Endothelial cell of hepatic sinusoid (primary cell): ENCODE measurements at regions not wholly inside any gene's neighbourhood (a gene's known extent, or its start where the extent isn't known, plus 50 kb on each side); places are given as distances from the start of the nearest gene placed in this dataset.

Source experiments
- in situ Hi-C: cut with HindIII; loops from 2 replicates; pipeline ENCODE4 v1.10.0; 2017; ENCODE audit warnings: low sequenced_read_pairs

DNA sequence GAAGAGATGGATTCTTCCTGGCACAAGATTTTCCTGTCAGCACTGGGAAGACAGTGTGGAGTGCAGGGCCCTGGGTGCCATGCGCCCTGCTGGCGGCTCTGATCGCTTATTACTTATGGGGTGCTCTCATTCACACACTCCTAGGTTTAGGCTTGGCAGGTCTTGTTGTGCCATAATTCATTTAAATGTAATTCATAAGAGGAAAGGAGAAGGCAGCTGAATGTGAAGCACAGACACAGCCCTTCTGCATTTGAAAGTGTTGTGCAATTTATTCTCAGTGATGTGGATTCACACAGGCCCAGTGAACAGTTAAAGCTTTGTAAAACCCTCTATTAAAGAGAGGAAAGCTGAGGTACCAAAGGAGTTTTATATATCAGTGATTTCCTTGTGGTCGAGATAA is 249.7 kb downstream of the C4orf33 start:
- in situ Hi-C loops = no loop called here

DNA sequence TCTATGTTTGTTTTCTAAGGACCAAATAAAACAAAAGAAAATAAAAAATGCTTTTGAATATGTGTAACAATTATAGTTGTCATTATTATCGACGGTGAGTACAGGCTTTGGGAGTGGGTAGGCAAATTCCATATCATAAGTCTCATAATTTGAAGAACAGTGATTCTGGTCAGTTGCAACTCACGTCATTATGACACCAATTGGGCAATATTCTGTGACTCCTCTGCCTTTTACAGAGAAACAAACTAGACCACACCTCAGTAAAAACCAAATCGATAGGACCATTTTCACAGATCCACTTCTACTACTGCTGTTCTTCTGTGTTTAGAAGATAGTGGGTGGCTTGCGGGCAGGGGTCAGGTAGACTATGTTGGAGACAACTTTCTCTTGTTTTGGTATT is 250.1 kb downstream of the C4orf33 start:
- in situ Hi-C loops = no loop called here

DNA sequence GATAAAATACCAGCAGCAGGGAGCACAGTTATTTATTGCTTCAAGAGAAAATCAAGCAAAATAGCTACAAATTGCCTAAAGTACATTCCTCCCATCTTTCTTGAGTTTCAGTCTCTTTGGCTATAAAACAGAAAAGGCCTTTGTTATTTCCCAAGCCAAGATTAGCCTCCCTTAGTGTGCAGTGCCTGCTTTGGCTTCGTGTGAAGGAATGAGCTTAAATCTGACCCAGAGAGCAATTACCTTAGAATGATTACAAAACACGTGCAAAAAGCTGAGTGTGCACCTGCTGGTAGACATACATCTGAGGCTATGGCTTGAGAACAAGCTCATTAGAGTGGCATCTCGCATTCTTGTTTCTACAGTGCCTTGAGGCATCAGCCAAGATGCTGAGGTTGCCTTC is 250.8 kb downstream of the C4orf33 start:
- in situ Hi-C loops = no loop called here

DNA sequence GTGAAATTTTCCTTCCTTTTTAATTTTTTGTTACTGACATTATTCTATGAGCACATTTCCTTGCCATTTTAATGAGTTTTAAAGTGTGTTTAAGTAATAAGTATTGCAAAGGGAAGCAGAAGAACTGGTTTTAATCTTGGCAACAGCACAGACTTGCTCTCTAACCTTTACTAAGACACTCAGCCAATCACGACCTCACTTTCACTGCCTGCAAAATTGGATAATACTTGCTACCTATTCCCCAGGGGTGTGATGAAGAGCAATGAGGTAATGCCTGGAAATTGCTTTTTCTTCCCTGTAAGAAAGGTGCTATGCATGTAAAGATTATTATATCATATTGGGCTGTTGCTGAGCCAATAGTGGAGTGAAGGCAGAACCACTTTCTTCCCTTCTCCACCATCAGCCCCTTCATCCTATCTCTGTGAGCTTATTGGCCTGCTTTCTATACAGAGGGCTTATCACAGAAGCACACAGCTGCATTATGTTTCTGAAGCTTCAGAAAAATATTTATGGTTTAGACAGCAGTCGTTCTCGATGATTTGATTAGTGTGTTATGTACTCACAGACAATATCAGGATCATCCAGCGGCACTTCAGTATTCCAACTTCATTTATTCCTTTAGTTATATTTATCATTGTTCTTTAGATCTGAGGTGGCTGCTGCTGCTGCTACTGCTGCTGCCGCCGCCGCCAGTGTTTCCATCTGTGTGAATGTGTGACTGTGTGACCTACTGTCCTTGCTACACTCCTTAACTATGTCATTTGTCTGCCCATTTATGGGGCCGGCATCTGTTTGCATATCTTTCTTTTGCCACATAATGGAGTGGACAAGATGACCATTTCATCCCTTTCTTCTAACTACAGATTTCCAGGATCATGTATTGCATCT is 255.1 kb downstream of the C4orf33 start:
- in situ Hi-C loops = loop anchor here (25.0 kb wide), 1 partner anchor 286 kb away; no protein-coding TSS in a partner anchor

DNA sequence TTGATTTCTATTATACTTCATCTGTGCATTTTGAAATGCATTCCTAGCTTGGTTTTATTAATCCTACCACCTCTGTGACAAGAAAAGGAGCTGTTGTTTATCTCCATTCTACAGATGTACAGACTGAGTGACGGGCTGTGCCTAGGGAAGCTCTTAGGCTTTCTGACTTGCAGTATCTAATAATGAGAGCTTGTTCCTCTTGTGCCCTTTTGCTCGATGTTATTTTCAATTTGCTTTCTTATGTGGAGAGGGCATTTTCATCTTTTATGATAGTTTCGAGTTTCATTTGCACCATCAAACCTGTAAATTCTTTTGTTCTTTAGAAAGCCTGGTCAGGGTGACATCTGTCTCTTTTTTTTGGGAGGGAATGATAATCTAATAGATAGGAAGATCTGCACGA is 256.5 kb downstream of the C4orf33 start:
- in situ Hi-C loops = loop anchor here (25.0 kb wide), 1 partner anchor 285 kb away; no protein-coding TSS in a partner anchor

DNA sequence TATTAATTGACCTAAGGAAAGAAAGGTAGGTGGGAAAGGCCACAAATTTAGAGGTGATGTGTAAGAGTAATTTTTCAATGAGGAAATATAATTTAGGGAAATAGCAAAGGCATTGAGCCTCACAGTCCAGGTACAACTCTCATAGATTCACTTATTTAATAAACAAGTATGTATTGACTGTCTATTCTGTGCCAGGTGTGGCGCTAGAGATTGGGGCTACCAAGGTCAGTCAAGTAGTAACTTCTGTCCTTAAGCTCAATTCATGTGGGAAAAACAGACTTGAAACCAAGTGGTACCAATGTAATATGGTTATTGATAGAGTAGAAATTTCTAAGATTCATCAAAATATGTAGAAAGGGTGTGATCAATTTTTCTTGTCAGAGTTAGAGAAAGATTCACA is 257.5 kb downstream of the C4orf33 start:
- in situ Hi-C loops = loop anchor here (25.0 kb wide), 1 partner anchor 284 kb away; no protein-coding TSS in a partner anchor

DNA sequence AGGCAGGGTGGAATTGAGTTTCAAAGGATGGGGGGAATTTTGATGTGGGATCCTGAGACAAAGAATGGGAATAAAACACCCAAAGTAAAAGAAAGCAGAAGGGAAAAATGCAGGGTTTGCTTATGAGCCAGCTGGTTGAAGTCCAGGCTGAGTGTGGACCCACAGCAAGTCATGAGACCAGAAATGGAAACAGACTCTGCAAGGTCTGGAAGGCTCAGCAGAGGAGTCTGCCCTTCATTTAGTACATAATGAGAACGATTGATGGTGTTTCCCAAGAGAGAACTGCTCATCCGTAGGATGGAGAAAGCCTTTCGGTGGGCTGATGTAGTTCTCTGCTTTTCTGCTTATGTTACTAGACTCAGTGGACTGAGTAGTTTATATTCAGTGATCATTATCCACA is 259.1 kb downstream of the C4orf33 start:
- in situ Hi-C loops = loop anchor here (25.0 kb wide), 1 partner anchor 282 kb away; no protein-coding TSS in a partner anchor

DNA sequence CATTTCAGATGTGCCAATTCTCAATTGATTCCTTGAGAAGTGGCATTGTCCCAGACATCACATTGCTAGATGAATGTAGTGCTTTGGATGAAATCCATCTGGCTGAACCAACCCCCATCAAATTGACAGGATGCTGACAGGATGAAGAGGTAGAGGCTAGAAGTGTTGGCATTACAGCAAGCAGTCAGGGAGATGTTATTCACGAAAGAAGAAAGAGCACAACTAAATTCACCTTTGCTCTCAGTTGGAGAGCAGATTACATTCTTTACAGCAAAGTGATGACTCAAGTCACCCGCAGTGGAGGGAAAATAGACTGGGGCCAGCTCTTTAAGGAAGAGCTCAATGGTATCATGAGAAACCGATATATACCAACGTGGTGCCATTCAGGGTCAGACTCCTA is 259.6 kb downstream of the C4orf33 start:
- in situ Hi-C loops = loop anchor here (25.0 kb wide), 1 partner anchor 282 kb away; no protein-coding TSS in a partner anchor

DNA sequence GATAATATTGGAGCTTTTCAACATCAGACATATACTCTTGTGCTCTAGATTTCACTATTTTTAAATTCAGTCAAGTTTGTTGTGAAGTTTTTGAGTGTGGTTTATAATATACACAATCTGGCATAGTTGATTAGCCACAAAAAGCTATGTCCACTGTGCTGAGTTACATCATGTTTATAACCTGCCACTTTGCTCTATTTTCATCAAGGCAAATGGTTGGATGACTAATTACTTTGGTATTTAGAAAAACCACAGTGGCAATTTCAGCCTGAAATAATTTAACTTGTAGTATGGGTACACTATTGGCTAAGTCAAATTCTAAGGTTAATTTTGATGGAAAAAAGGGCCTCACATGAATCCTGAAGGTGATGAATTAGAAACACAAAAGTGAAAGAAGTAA is 262.6 kb downstream of the C4orf33 start:
- in situ Hi-C loops = loop anchor here (25.0 kb wide), 1 partner anchor 279 kb away; no protein-coding TSS in a partner anchor

DNA sequence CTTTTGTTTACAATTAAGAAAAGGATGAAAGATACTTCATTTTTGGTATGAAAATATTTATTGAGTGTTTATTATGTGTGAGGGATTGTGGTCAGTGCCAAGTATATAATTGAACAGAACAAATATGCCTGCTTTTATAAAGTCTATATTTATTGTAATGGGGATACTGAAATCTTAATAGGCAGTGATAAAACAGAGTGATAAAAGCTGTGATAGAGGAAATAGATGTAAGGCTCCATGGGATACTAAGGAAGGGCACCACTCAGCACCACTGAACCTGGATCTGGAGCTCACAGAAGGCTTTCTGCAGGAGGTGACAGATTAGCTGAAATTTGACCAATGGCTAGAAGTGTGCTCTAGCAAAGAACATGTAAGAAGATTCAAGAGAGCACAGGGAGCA is 263.5 kb downstream of the C4orf33 start:
- in situ Hi-C loops = loop anchor here (25.0 kb wide), 1 partner anchor 278 kb away; no protein-coding TSS in a partner anchor

DNA sequence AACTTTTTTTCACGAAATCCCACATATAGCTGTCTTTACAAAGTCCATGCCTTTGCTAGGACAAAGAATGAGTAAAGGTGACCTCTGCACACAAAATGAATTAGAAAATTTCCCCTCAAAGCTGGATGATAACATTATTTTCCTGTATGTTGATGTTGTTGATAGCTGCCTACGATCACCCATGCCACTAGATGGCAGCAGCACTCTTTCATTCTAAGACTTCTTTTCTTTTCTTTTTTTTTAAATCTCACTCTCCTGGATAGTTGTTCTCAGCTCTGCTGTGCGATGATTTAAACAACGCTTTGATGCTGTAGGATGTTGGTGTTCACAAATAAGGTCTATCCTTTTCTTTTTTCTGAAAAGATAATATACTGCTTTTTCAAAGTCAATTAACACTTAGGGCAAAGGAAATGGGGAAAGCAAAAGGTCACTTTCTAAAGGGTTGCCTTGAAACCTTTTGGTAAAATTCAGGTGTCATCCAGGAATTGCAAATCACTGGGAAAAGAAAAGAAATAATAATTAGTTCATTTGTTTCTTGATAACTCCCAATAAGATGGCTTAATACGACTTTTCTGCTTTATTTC is 266.8 kb downstream of the C4orf33 start:
- in situ Hi-C loops = loop anchor here (25.0 kb wide), 1 partner anchor 275 kb away; no protein-coding TSS in a partner anchor

DNA sequence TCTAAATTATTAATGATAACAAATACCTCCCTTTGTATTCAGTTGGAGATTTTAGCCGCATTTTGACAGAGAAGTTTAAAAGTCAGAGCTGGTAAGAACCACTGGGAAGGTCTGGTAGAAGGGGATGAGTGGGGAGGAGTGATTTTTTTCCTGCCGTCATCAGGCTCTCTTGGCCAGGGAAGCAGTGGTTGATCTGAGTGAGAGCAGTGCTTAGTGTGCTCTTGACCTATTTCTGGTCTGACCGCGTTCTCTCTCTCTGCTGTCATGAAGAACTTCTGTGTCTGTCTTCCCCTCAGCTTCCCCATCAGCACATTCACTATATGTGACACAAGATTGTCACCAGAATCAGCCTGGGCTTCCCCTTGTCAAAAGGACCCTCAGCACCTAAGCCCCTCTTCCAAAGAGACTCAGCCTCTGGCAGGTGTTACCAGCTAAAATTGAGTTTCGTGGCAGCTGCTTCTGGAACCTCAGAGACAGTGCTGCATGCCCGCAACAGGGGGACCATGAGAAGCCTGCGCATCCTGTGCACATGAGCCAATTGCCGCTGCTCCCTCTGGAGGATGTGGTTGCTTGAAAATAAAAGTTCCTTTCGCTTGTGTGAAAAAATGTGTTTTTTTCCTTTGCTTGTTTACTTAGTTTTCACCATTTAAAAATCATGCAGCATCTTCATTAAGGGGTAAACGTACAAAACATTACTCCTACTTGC is 268.9 kb downstream of the C4orf33 start:
- in situ Hi-C loops = loop anchor here (25.0 kb wide), 1 partner anchor 272 kb away; no protein-coding TSS in a partner anchor

DNA sequence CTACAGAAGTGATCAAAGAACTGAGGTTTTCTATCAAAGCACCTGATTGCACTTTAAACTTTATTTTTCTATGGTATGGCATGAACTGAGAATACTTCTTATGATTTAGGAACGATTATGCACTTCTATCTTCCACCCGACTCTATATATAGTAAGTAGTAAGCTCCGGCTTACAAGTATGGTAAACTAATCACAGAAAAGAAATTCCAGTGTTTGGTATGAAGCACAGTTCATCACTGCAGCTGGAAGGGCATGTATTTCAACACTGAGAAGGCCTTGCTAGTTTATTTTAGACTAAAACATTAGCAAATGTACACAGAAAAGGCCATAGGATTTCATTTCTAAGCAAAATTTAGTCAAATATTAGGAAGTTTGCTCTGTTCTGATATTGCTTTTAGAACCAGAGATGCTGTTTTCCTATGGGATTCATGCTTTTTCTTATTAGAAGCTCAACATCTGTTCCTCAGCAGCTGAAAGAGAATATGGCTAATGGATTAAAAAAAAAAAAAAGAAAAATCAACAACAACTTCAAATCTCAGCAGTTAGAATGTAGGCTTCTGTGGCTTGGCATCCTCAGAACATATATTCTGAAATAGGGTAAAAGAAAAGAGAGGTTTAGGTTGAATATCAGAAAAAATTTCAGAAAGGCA is 273.5 kb downstream of the C4orf33 start:
- in situ Hi-C loops = loop anchor here (25.0 kb wide), 1 partner anchor 268 kb away; no protein-coding TSS in a partner anchor

DNA sequence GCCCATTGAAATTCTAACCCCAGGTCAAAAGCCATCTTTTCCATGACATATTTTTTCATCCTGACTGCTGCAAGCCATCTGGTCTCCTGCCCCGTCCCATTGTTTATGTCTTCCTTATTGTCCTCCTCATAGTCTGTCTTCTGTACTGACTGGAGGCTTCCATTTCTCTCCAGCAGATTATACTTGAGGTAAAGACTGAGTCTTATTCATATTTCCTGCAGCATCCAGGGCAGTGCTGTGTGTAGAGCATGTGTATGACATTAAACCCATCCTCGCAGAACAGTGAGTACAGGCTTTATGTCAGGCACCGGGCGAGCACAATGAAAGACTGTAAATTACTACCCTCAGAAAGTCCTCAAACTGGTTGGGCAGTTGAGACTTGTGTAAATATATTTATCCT is 275.1 kb downstream of the C4orf33 start:
- in situ Hi-C loops = loop anchor here (25.0 kb wide), 1 partner anchor 266 kb away; no protein-coding TSS in a partner anchor

DNA sequence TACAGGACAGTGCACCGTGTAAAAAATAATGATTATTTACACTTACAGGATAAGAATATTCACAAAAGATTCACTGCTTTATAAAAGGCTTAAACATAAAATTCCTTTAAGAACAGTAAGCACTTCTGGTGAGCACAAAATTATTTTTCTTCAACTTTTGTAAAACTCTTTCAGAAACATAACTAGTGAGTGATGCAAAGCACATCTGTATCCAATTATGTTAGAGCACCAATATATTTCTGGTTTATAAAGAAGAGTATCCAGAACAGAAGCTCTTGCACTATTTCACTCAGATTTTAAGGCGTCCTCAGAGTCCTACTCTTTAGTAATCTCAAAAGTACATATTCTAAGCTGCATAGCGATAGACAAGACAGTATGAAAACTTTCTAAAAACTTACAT is 276.0 kb downstream of the C4orf33 start:
- in situ Hi-C loops = loop anchor here (25.0 kb wide), 1 partner anchor 265 kb away; no protein-coding TSS in a partner anchor

DNA sequence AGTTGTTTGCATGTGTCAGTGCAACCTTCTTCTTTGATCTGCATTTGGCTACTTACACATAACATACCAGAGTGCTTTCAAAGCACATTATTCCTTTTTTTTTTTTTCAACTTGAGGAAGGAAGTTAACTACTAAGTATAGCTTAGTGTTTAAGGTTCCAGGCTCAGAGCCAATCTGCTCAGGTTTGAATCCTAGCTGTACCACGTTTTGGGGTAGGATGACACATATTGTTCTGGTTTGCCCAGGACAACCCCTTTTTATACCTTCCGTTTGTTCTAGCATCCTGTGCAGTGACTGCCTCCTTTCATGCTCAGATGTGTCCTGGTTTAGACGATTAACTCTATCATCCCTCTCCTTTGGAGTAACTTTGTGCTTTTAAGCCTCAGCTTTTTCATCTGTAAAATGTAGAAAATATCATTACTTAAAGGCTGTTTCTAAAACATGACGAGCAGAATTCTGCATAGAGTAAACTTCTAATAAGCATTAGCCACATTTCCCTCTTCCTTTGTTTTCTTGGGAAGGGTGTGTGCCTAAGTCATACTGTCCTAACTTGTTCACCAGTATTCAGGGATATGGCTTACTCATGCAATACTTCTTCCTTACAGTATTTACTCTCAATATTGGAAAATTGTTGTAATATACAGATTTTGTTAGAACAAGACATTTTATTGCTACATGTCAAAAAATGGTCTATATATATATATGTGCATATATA is 281.3 kb downstream of the C4orf33 start:
- in situ Hi-C loops = loop anchor here (5.0 kb wide), 1 partner anchor 45 kb away; no protein-coding TSS in a partner anchor

DNA sequence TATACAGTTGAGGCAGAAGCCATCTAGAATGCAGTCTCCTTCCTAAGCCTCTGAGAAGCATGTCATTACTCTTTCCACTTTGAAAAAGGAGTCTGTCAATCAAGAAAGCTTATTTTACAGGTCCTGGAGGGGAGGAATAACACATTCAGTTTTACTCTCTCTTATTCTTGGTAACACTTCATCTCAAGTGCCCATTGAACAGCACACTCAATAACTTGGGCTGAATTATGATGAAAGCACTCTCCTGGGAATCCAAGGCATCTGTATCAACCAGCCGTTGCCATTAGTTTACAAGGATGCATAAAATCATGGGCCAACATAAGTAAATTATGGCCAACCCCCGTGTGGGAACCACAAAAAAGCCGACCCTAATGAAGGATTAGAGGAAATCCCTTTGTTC is 282.4 kb downstream of the C4orf33 start:
- in situ Hi-C loops = loop anchor here (5.0 kb wide), 1 partner anchor 44 kb away; no protein-coding TSS in a partner anchor

DNA sequence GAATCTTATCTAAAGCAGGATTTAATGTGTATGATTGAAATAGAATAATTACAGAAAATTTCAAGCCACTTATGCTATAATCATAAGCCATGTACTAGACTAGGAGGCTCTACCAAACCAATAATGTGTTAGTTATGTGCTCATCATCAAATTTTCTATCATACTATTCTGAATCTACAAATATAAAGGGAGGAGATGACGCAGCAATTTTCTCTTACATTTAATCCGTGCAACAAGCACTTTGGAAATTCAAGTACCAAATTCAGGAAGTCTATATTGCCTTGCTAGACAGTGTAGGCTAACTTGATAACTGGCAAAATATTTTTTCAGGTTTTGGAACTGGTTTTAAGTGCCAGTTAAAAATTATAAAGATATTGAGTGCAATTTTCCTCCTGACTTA is 283.5 kb downstream of the C4orf33 start:
- in situ Hi-C loops = loop anchor here (5.0 kb wide), 1 partner anchor 43 kb away; no protein-coding TSS in a partner anchor

DNA sequence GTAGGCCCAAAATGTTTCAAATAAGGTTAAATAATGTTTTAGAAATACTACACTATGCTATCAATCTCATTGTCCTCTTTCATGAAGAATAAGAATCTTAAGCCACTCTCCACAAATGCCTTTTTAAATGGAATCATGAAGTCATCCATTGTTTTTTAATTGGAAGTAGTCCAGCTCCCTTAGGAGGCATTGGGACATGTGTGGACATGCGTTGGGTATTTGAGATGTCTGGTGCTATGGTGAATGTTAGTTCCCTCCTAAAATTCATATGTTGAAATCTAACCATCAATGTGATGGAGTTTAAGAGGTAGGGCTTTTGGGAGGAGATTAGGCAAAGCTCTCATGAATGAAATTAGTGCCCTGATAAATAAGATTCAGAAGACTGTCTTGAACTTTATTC is 289.0 kb downstream of the C4orf33 start:
- in situ Hi-C loops = no loop called here

DNA sequence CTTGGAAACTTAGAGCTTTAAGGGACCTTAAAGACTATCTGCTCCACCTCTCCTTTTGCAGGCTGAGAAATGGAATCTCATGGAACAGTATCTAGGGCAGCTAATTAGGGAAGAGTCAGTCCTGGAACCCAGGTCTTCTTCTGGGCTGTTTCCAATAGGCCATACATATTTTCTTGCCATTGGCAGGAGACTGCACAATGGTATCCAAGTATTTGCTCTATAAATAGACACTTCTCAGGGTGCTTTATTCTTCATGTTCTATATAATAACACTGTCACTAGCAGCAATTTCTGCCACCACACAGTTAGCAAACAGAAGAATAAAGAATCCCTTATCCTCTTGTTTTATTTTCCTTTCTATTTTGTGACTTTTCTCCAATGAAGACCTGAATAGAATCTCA is 291.7 kb downstream of the C4orf33 start:
- in situ Hi-C loops = no loop called here
